Chondrocyte (in vitro differentiated cells): ENCODE measurements at regions not wholly inside any gene's neighbourhood (a gene's known extent, or its start where the extent isn't known, plus 50 kb on each side); places are given as distances from the start of the nearest gene placed in this dataset.

Experiments
- DNase-seq: peaks from one replicate; pipeline ENCODE4 v3.0.0; 2021; ENCODE audit warnings: mixed read lengths, low spot score
- H3K27ac Mint-ChIP-seq: one replicate; pipeline ENCODE4 v1.8.0; 2021; ENCODE audit warnings: mild to moderate bottlenecking, moderate library complexity, mixed read lengths; ENCODE audit not compliant: unreplicated experiment
- H3K27me3 Mint-ChIP-seq: 2 replicates; pipeline ENCODE4 v1.8.0; 2021; ENCODE audit warnings: low read depth, mixed read lengths
- H3K36me3 Mint-ChIP-seq: 2 replicates; pipeline ENCODE4 v1.8.0; 2021; ENCODE audit warnings: low read depth, mixed read lengths
- H3K4me1 Mint-ChIP-seq: 2 replicates; pipeline ENCODE4 v1.8.0; 2021; ENCODE audit warnings: low read depth, mild to moderate bottlenecking, mixed read lengths
- H3K4me3 Mint-ChIP-seq: one replicate; pipeline ENCODE4 v1.8.0; 2021; ENCODE audit warnings: mild to moderate bottlenecking, moderate library complexity, mixed read lengths; ENCODE audit not compliant: unreplicated experiment
- H3K9me3 Mint-ChIP-seq: 2 replicates; pipeline ENCODE4 v1.8.0; 2021; ENCODE audit warnings: low read depth, mixed read lengths
- TF ChIP-seq, protein P1 (sequence below): fragments of 200-600 bp; sonication (generic); IDR thresholded peaks from 2 replicates; pipeline ENCODE4 v1.5.0; 2021; ENCODE audit warnings: antibody characterized with exemption, mild to moderate bottlenecking, moderate library complexity

DNA sequence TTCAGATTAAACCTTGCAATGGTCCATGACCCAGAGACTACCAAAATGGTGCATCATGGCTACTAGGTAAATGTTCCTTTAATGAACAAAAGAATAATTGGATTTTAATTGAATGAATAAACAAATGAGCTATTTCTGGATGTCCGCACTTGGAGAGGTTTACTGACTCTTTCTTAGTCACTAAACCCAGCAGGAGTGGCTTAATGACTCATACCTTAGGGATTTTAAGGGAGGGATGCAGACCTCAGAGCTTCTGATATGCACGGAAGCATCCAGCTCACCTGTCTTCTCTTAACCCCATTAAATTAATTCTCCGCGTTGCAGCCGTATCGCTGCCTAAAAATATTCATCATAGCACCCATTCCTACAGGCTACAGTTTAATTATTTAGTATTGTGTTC is 970.0 kb upstream of the SLC35B3 start:
- Mint-ChIP-seq H3K27me3 (no peaks in the 10 kb centered on the region), H3K4me3 (no peak overlapping the region), H3K27ac (no peak overlapping the region), H3K4me1 (peaks cover 5% of the 10 kb centered on the region), H3K9me3 (no peaks in the 10 kb centered on the region), H3K36me3 (no peaks in the 10 kb centered on the region)
- DNase-seq = no peak
- TF ChIP-seq, protein P1, sequence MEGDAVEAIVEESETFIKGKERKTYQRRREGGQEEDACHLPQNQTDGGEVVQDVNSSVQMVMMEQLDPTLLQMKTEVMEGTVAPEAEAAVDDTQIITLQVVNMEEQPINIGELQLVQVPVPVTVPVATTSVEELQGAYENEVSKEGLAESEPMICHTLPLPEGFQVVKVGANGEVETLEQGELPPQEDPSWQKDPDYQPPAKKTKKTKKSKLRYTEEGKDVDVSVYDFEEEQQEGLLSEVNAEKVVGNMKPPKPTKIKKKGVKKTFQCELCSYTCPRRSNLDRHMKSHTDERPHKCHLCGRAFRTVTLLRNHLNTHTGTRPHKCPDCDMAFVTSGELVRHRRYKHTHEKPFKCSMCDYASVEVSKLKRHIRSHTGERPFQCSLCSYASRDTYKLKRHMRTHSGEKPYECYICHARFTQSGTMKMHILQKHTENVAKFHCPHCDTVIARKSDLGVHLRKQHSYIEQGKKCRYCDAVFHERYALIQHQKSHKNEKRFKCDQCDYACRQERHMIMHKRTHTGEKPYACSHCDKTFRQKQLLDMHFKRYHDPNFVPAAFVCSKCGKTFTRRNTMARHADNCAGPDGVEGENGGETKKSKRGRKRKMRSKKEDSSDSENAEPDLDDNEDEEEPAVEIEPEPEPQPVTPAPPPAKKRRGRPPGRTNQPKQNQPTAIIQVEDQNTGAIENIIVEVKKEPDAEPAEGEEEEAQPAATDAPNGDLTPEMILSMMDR = no peak

- no peaks in the 10 kb centered on the region for H3K36me3 Mint-ChIP-seq
- H3K4me3 Mint-ChIP-seq = no peak overlapping the region
- no peak overlapping the region for H3K27ac Mint-ChIP-seq
- peaks cover 5% of the 10 kb centered on the region for H3K4me1 Mint-ChIP-seq
- no peaks in the 10 kb centered on the region for H3K27me3 Mint-ChIP-seq
- no peaks in the 10 kb centered on the region for H3K9me3 Mint-ChIP-seq
- no peak for DNase-seq
- TF ChIP-seq, protein P1 = no peak
Observed at GRCh38 chr6:9404351-9405146, 969.2 kb upstream of the SLC35B3 start.

DNA sequence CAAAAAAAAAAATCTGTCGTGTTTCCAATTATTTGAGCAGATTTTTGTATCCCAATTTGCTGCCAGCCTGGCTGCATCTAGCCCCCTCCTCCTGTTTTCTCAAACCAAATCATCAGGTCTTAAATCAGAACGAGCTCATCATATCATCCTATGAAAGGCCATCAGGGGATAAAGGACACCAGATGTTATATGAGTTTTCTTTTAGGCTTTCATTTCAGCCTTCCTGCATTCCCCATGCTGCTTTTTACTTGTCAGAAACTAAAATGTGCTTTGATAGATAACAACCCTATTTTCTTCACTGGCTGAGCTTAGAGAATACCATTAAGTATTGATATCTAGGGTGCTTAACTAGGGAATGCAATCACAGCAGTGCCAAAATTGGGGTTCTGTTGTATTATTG is 968.4 kb upstream of the SLC35B3 start:
- no peaks in the 10 kb centered on the region for H3K36me3 Mint-ChIP-seq
- H3K9me3 Mint-ChIP-seq = no peaks in the 10 kb centered on the region
- H3K27ac Mint-ChIP-seq = no peak overlapping the region
- peaks cover 5% of the 10 kb centered on the region for H3K4me1 Mint-ChIP-seq
- H3K27me3 Mint-ChIP-seq = no peaks in the 10 kb centered on the region
- no peak overlapping the region for H3K4me3 Mint-ChIP-seq
- TF ChIP-seq, protein P1 = no peak
- DNase-seq = no peak

- Mint-ChIP-seq H3K27ac (no peak overlapping the region), H3K9me3 (no peaks in the 10 kb centered on the region), H3K4me1 (peaks cover 5% of the 10 kb centered on the region), H3K4me3 (no peak overlapping the region), H3K36me3 (no peaks in the 10 kb centered on the region), H3K27me3 (no peaks in the 10 kb centered on the region)
- DNase-seq = no peak
- TF ChIP-seq, protein P1 = no peak
Observed at GRCh38 chr6:9401960-9402359, 966.6 kb upstream of the SLC35B3 start.

DNA sequence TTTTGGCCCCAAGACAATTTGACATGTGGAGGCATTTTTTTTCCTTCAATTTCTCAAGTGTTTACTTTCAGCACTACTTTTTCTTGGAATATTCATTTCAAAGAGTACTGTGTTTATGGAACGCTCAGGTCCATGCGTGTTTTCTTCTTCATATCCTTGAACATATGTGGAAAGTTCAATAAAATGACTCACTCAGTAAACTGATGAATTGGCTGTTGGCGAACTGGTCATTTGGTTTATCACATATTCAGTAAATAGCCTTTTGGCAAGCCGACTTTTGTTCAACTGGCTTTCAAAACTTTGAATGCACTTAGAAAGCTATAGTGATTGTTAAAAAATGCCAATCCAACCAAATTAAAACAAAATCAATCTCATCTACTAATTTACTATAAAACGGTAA is 964.6 kb upstream of the SLC35B3 start:
- Mint-ChIP-seq H3K9me3 (no peaks in the 10 kb centered on the region), H3K4me1 (no peaks in the 10 kb centered on the region), H3K4me3 (no peak overlapping the region), H3K36me3 (no peaks in the 10 kb centered on the region), H3K27ac (no peak overlapping the region), H3K27me3 (no peaks in the 10 kb centered on the region)
- DNase-seq = no peak
- TF ChIP-seq, protein P1 = no peak
